OCI-LY1 (cell line): ENCODE measurements at regions not wholly inside any gene's neighbourhood (a gene's known extent, or its start where the extent isn't known, plus 50 kb on each side); places are given as distances from the start of the nearest gene placed in this dataset.
"Not testable (repeated sequence)": the region's sequence is repeated elsewhere in the genome, so short reads cannot be mapped to it uniquely, and the experiment has no call there.

ENCODE experiments used
- H2AFZ ChIP-seq: fragments of 200-600 bp; sonication (generic), shearing (Covaris generic); 2 replicates; pipeline ENCODE4 v1.6.0; 2014; ENCODE audit warnings: antibody characterized with exemption, mild to moderate bottlenecking, low read length
- H3F3A ChIP-seq: fragments of 200-600 bp; sonication (generic), shearing (Covaris generic); 2 replicates; pipeline ENCODE4 v1.6.0; 2014; ENCODE audit warnings: mild to moderate bottlenecking, antibody characterized with exemption, low read length, moderate library complexity; ENCODE audit not compliant: insufficient read depth
- H3K27ac ChIP-seq: fragments of 200-600 bp; sonication (generic); 2 replicates; pipeline ENCODE4 v1.5.1; 2014; ENCODE audit warnings: low read length, mixed run types, mild to moderate bottlenecking, low read depth; ENCODE audit not compliant: poor library complexity, severe bottlenecking
- H3K27me3 ChIP-seq: fragments of 200-600 bp; sonication (generic); 2 replicates; pipeline ENCODE4 v1.6.0; 2014; ENCODE audit warnings: antibody characterized with exemption, mild to moderate bottlenecking, low read length, moderate library complexity; ENCODE audit not compliant: insufficient read depth
- H3K36me3 ChIP-seq: fragments of 200-600 bp; sonication (generic); 2 replicates; pipeline ENCODE4 v1.6.1; 2014; ENCODE audit warnings: mild to moderate bottlenecking, antibody characterized with exemption, low read length, moderate library complexity, mixed read lengths; ENCODE audit not compliant: insufficient read depth
- H3K4me1 ChIP-seq: fragments of 200-600 bp; sonication (generic); 2 replicates; pipeline ENCODE4 v1.5.1; 2014; ENCODE audit warnings: mild to moderate bottlenecking, low read length, moderate library complexity; ENCODE audit not compliant: insufficient read depth, severe bottlenecking
- H3K4me2 ChIP-seq: fragments of 200-600 bp; sonication (generic), shearing (Covaris generic); 2 replicates; pipeline ENCODE4 v1.6.1; 2014; ENCODE audit warnings: low read length
- H3K4me3 ChIP-seq: fragments of 200-600 bp; sonication (generic); 2 replicates; pipeline ENCODE4 v1.5.1; 2014; ENCODE audit warnings: low read length, low read depth, mild to moderate bottlenecking, mixed read lengths; ENCODE audit not compliant: poor library complexity, severe bottlenecking
- H3K79me2 ChIP-seq: fragments of 200-600 bp; shearing (Covaris generic); 2 replicates; pipeline ENCODE4 v1.6.1; 2016; ENCODE audit warnings: mixed run types, low read length, mixed read lengths; ENCODE audit not compliant: insufficient read depth
- H3K9ac ChIP-seq: fragments of 200-600 bp; sonication (generic), shearing (Covaris generic); 2 replicates; pipeline ENCODE4 v1.6.1; 2014; ENCODE audit warnings: mild to moderate bottlenecking, low read length, mixed read lengths
- H3K9me2 ChIP-seq: fragments of 200-600 bp; sonication (generic), shearing (Covaris generic); 2 replicates; pipeline ENCODE4 v1.6.1; 2014; ENCODE audit warnings: low read depth, mild to moderate bottlenecking, low read length, mixed read lengths
- H3K9me3 ChIP-seq: fragments of 200-600 bp; shearing (Covaris generic); 2 replicates; pipeline ENCODE4 v1.6.1; 2014; ENCODE audit warnings: low read length, mixed read lengths
- H4K20me1 ChIP-seq: fragments of 200-600 bp; sonication (generic), shearing (Covaris generic); 2 replicates; pipeline ENCODE4 v1.6.0; 2016; ENCODE audit warnings: mild to moderate bottlenecking, low read length; ENCODE audit not compliant: insufficient read depth
- CTCF ChIP-seq: fragments of 200-600 bp; sonication (generic), shearing (Covaris generic); IDR thresholded peaks from 2 replicates; pipeline ENCODE4 v1.5.1; 2017; ENCODE audit warnings: mild to moderate bottlenecking, antibody characterized with exemption, low read length, moderate library complexity, mixed read lengths
- EZH2 ChIP-seq: fragments of 200-600 bp; sonication (generic), shearing (Covaris generic); IDR thresholded peaks from 2 replicates; pipeline ENCODE4 v1.8.0; 2017; ENCODE audit warnings: borderline replicate concordance, mixed run types, mild to moderate bottlenecking, antibody characterized with exemption, low read length, moderate library complexity, mixed read lengths

GRCh38 chr14:43790681-43791080 lies 716.4 kb downstream of the FSCB start:
- H3K9me2 ChIP-seq = no peaks in the 10 kb centered on the region
- H2AFZ ChIP-seq = no peak overlapping the region
- H3K4me2 ChIP-seq = no peak overlapping the region
- H4K20me1 ChIP-seq = no peaks in the 10 kb centered on the region
- no peak overlapping the region for H3K27ac ChIP-seq
- TF ChIP-seq EZH2 (no peak), CTCF (no peak)
- H3K4me1 ChIP-seq = no peaks in the 10 kb centered on the region
- H3K9ac ChIP-seq = no peak overlapping the region
- H3K27me3 ChIP-seq = no peaks in the 10 kb centered on the region
- H3K79me2 ChIP-seq = no peaks in the 10 kb centered on the region
- H3F3A ChIP-seq = no peaks in the 10 kb centered on the region
- no peaks in the 10 kb centered on the region for H3K9me3 ChIP-seq
- no peaks in the 10 kb centered on the region for H3K36me3 ChIP-seq
- no peak overlapping the region for H3K4me3 ChIP-seq

- no peak for TF ChIP-seq CTCF
- no peak for TF ChIP-seq EZH2
- Histone ChIP-seq H3K9me3 (no peaks in the 10 kb centered on the region), H2AFZ (no peak overlapping the region)
Observed at GRCh38 chr14:43789458-43789857, 717.6 kb downstream of the FSCB start.

GRCh38 chr14:43786066-43786762 lies 720.9 kb downstream of the FSCB start:
- no peak overlapping the region for H3K9ac ChIP-seq

More at GRCh38 chr14:43789458-43789857, 717.6 kb downstream of the FSCB start:
- Histone ChIP-seq H3K4me3 (no peak overlapping the region), H3F3A (no peaks in the 10 kb centered on the region), H3K27ac (no peak overlapping the region), H3K9me2 (no peaks in the 10 kb centered on the region), H3K36me3 (no peaks in the 10 kb centered on the region), H3K79me2 (no peaks in the 10 kb centered on the region), H3K27me3 (no peaks in the 10 kb centered on the region), H4K20me1 (no peaks in the 10 kb centered on the region), H3K4me1 (no peaks in the 10 kb centered on the region), H3K4me2 (no peak overlapping the region), H3K9ac (no peak overlapping the region)

GRCh38 chr14:43784432-43784831 lies 722.7 kb downstream of the FSCB start:
- not testable (repeated sequence) for H3K9me2 ChIP-seq, H3K4me3 ChIP-seq, H3K9ac ChIP-seq, H2AFZ ChIP-seq, H3F3A ChIP-seq, H3K27ac ChIP-seq, H3K4me1 ChIP-seq, H3K36me3 ChIP-seq, H3K4me2 ChIP-seq, H3K27me3 ChIP-seq, H4K20me1 ChIP-seq, H3K79me2 ChIP-seq, H3K9me3 ChIP-seq

More at GRCh38 chr14:43786066-43786762, 720.9 kb downstream of the FSCB start:
- no peaks in the 10 kb centered on the region for H3K4me1 ChIP-seq
- H3K4me2 ChIP-seq = no peak overlapping the region
- no peaks in the 10 kb centered on the region for H3K9me2 ChIP-seq
- no peak overlapping the region for H2AFZ ChIP-seq
- H3K4me3 ChIP-seq = no peak overlapping the region
- H3K79me2 ChIP-seq = no peaks in the 10 kb centered on the region
- no peaks in the 10 kb centered on the region for H3K36me3 ChIP-seq
- H3K27ac ChIP-seq = no peak overlapping the region
- no peak for TF ChIP-seq EZH2
- TF ChIP-seq CTCF = no peak
- no peaks in the 10 kb centered on the region for H4K20me1 ChIP-seq
- no peaks in the 10 kb centered on the region for H3K9me3 ChIP-seq
- no peaks in the 10 kb centered on the region for H3K27me3 ChIP-seq
- H3F3A ChIP-seq = no peaks in the 10 kb centered on the region
